K562 (cell line): ENCODE measurements at regions not wholly inside any gene's neighbourhood (a gene's known extent, or its start where the extent isn't known, plus 50 kb on each side); places are given as distances from the start of the nearest gene placed in this dataset.

Experiments
- ADNP ChIP-seq: fragments of 200-800 bp; sonication (Bioruptor generic); IDR thresholded peaks from 2 replicates; pipeline ENCODE4 v1.6.1; 2016; ENCODE audit warnings: missing genetic modification characterization, missing compliant biosample characterization
- BCL6 ChIP-seq: fragments of 250-450 bp; sonication (Bioruptor Pico); IDR thresholded peaks from 2 replicates; pipeline ENCODE4 v1.4.0; 2020
- BRD9 ChIP-seq: fragments of 450-650 bp; IDR thresholded peaks from 2 replicates; pipeline ENCODE4 v1.6.1; 2018; ENCODE audit warnings: low read depth; ENCODE audit not compliant: partially characterized antibody
- CBFB ChIP-seq: sonication (generic); formaldehyde crosslinking; IDR thresholded peaks from 2 replicates; pipeline ENCODE4 v1.4.0; 2020; ENCODE audit warnings: mild to moderate bottlenecking, missing genetic modification reagents
- CC2D1A ChIP-seq: fragments of 450-650 bp; IDR thresholded peaks from 2 replicates; pipeline ENCODE4 v1.6.1; 2017; ENCODE audit warnings: mild to moderate bottlenecking
- E2F4 ChIP-seq: sonication (generic); formaldehyde crosslinking; IDR thresholded peaks from 2 replicates; pipeline ENCODE4 v1.8.0; 2022; ENCODE audit warnings: mild to moderate bottlenecking, low read depth, missing genetic modification reagents
- KHSRP ChIP-seq: fragments of 450-650 bp; IDR thresholded peaks from 2 replicates; pipeline ENCODE4 v1.6.1; 2017
- MBD1 ChIP-seq: fragments of 250-450 bp; sonication (Bioruptor Pico); IDR thresholded peaks from 2 replicates; pipeline ENCODE4 v1.8.0; 2022; ENCODE audit warnings: inconsistent platforms
- NR2C2 ChIP-seq, 2 experiments: fragments of 200-800 bp in 1 of 2; sonication (Bioruptor generic) in 1 of 2; sonication (generic) in 1 of 2; formaldehyde crosslinking in 1 of 2; IDR thresholded peaks; 2 replicates each; pipeline versions ENCODE4 v1.6.1 to v1.8.0; 2016 to 2022; ENCODE audit warnings: mild to moderate bottlenecking in 1 of 2, missing compliant biosample characterization in 1 of 2, missing genetic modification characterization in 1 of 2, missing genetic modification reagents in 1 of 2
- NRF1 ChIP-seq, 2 experiments: fragments of 450-650 bp; IDR thresholded peaks in 1 of 2; conservative IDR thresholded peaks in 1 of 2; 2 replicates each; pipeline ENCODE4 v1.6.1; 2014; ENCODE audit warnings: mild to moderate bottlenecking in 2 of 2
- RFX5 ChIP-seq: IDR thresholded peaks from 2 replicates; pipeline ENCODE4 v1.6.1; 2011; ENCODE audit warnings: low read depth, mild to moderate bottlenecking, improper control_type of control experiment, low read length
- SRSF7 ChIP-seq: fragments of 200-400 bp; formaldehyde crosslinking; optimal IDR thresholded peaks from 2 replicates; pipeline ENCODE3; 2017; ENCODE audit warnings: mild to moderate bottlenecking, low read depth, low read length
- TBP ChIP-seq: optimal IDR thresholded peaks from 2 replicates; pipeline ENCODE3; 2011; ENCODE audit warnings: low read depth, low read length, improper control_type of control experiment
- TFAM ChIP-seq: fragments of 250-450 bp; sonication (Bioruptor Pico); conservative IDR thresholded peaks from 2 replicates; pipeline ENCODE4 v1.5.0; 2021; ENCODE audit warnings: mild to moderate bottlenecking, moderate library complexity
- ZBTB49 ChIP-seq: sonication (generic); formaldehyde crosslinking; IDR thresholded peaks from 2 replicates; pipeline ENCODE4 v1.8.0; 2022; ENCODE audit warnings: missing genetic modification reagents, mild to moderate bottlenecking, borderline replicate concordance
- ZNF280A ChIP-seq: fragments of 450-650 bp; IDR thresholded peaks from 2 replicates; pipeline ENCODE4 v1.6.1; 2018; ENCODE audit warnings: mild to moderate bottlenecking, low read depth; ENCODE audit not compliant: partially characterized antibody
- ZNF347 ChIP-seq: fragments of 450-650 bp; formaldehyde crosslinking; IDR thresholded peaks from 2 replicates; pipeline ENCODE4 v1.4.0; 2020; ENCODE audit warnings: low read depth, mild to moderate bottlenecking, moderate library complexity
- ZNF354B ChIP-seq: fragments of 250-450 bp; sonication (Bioruptor Pico); IDR thresholded peaks from 2 replicates; pipeline ENCODE4 v1.4.0; 2020
- ZNF436 ChIP-seq: fragments of 250-450, 450-650 bp; sonication (Bioruptor Pico); formaldehyde crosslinking; IDR thresholded peaks from 2 replicates; pipeline ENCODE4 v1.7.0; 2020; ENCODE audit warnings: mild to moderate bottlenecking
- ZNF707 ChIP-seq: fragments of 250-450 bp; sonication (Bioruptor Pico); conservative IDR thresholded peaks from 2 replicates; pipeline ENCODE4 v1.8.0; 2022; ENCODE audit warnings: inconsistent platforms, mild to moderate bottlenecking, moderate library complexity
- ZNF764 ChIP-seq: fragments of 250-450 bp; sonication (Bioruptor Pico); IDR thresholded peaks from 2 replicates; pipeline ENCODE4 v1.4.0; 2020; ENCODE audit warnings: low read depth, mild to moderate bottlenecking, moderate library complexity
- ZNF785 ChIP-seq: fragments of 250-450 bp; sonication (Bioruptor Pico); IDR thresholded peaks from 2 replicates; pipeline ENCODE4 v1.4.0; 2020; ENCODE audit warnings: mild to moderate bottlenecking

- no peak for TF ChIP-seq MBD1 (CRISPR knock-in tag)
- 0 out of 2 replicates have a peak, but pooled peaks have one; percentile 43 for TF ChIP-seq ZNF764
- TF ChIP-seq ZBTB49 (CRISPR knock-in tag): no peak
- no peak for TF ChIP-seq BCL6
- TF ChIP-seq NR2C2 (CRISPR knock-in tag; IDR thresholded peaks at IDR 0.05): no peak
- peak; percentile 80 for TF ChIP-seq NR2C2 (tag; IDR thresholded peaks at IDR 0.05)
- TF ChIP-seq RFX5: no peak
- TF ChIP-seq ZNF347 (CRISPR knock-in tag): no peak
- peak; percentile 53 for TF ChIP-seq BRD9
- no peak for TF ChIP-seq ZNF280A
- TF ChIP-seq E2F4 (CRISPR knock-in tag): no peak
- TF ChIP-seq KHSRP: no peak
- TF ChIP-seq TBP: peak; percentile 61
- TF ChIP-seq SRSF7: no peak
- no peak for TF ChIP-seq ZNF707 (CRISPR knock-in tag)
- no peak for TF ChIP-seq ZNF354B (CRISPR knock-in tag)
- no peak for TF ChIP-seq ZNF785 (CRISPR knock-in tag)
- peak; percentile 54 to 63 for TF ChIP-seq NRF1 (conservative IDR thresholded peaks at IDR 0.05 in 1 of 2, IDR thresholded peaks at IDR 0.05 in 1 of 2)
- TF ChIP-seq CC2D1A: no peak; the same call in 1 of the 2 replicates
- no peak for TF ChIP-seq CBFB
- 0 out of 2 replicates have a peak, but pooled peaks have one; percentile 8 for TF ChIP-seq ADNP (tag)
- TF ChIP-seq TFAM: no peak
- TF ChIP-seq ZNF436 (CRISPR knock-in tag): no peak
These were observed 285.1 kb downstream of the ADGB start (continued) for GRCh38 chr6:146883640-146884531.
